GM18951 (cell line): ENCODE measurements at regions not wholly inside any gene's neighbourhood (a gene's known extent, or its start where the extent isn't known, plus 50 kb on each side); places are given as distances from the start of the nearest gene placed in this dataset.
"Not testable (repeated sequence)": the region's sequence is repeated elsewhere in the genome, so short reads cannot be mapped to it uniquely, and the experiment has no call there.

ENCODE experiments used
- POLR2A ChIP-seq: IDR thresholded peaks from 4 replicates; pipeline ENCODE4 v1.6.1; 2011; ENCODE audit warnings: mild to moderate bottlenecking; ENCODE audit not compliant: insufficient read length, insufficient read depth; ENCODE audit errors: extremely low read depth
- in situ Hi-C: fragments of 300-500 bp; cut with MboI; formaldehyde crosslinking; loops from one replicate; pipeline ENCODE4 v1.12.0; 2022; ENCODE audit warnings: low sequenced_read_pairs, mixed read lengths, inconsistent platforms; ENCODE audit not compliant: unreplicated experiment

DNA sequence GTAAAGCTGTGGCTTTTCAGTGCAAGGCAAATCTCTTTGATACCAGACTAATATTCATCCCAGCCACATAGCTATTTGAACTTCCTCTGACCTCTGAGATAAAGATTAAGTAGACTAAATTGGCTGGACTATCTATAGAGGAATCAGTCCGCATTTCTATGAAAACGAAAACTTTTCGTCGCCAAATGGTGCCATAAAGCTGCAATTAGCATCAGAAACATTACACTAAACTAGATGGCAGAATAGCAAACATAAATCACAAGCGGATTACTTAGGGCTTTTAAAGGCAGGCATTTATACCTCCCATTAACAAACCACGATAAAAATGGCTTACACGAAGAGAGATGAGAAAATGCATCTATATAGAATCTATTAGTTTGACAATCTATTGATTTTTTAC, 1009.7 kb upstream of the CDH6 start:
- no peak for TF ChIP-seq POLR2A
- in situ Hi-C loops, result no loop called here

DNA sequence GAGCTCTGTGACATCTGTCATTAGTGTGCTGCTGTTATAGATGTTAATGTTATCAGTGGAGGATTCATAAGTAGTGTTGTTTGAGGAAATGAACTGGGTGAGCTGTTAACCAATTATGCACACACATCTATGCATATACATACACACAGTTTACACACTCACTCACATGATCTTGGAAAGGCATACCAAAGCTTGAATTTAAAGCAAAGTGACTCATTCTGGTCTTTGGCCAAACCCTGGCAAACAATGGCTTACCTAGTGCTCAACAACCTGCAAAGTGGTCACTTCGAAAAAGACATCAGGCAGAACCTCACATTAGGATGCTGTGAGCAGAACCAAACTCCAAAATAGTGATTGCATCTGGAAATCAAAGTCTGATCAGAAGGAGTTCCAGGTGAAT, 1037.3 kb upstream of the CDH6 start:
- TF ChIP-seq POLR2A, result no peak
- in situ Hi-C loops, result no loop called here

DNA sequence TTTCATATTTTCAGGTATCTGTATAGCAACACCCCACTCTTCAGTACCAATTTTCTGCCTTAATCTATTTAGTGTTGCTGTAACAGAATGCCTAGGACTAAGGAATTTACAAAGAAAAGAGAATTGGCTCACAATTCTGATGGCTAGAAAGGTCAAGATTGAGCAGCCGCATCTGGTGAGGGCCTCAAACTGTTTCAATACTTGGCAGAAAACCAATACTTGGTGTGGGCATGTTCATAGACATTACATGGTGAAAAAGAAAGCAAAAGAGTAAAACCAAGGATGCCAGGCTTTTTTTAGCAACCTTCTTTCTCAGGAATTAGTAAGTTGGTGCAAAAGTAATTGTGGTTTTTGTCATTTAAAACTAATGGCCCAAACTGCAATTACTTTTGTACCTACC, 1041.1 kb upstream of the CDH6 start:
- TF ChIP-seq POLR2A, result no peak
- in situ Hi-C loops, result no loop called here

DNA sequence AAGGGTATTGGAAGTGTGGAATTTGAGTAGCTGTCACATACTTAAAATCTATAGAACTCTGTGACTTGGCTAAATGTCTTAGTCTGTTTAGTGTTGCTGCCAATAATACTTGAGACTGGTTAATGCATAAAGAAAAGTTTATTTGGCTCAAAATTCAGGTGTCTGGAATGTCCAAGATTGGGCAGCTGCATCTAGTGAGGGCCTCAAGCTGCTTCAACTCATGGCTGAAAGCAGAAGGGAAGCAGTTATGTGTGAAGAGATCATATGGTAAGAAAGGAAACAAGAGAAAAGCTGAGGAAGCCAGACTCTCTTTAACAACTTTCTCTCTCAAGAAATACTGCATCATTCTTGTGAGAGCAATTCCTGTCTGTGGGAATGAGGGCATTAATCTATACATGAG, 1043.3 kb upstream of the CDH6 start:
- no peak for TF ChIP-seq POLR2A
- in situ Hi-C loops, result no loop called here

DNA sequence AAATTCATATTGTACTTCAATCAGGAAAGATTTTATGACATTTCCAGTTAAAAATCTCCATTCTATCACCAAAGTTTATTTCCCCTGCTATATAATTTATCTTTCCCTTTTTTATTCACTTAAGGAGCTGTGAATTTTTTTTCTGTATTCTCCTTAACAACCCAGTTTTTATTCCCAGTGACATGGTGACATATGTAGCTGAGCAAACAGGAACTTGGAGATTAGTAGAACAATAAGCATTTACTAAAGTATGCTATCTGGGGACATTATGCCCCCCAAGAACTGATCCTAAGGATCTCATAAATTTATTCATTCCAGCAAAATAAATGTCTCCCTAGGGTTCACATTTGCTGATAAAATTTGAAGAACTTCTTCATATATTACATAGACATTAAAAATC, 1044.0 kb upstream of the CDH6 start:
- TF ChIP-seq POLR2A, result no peak
- in situ Hi-C loops, result no loop called here

DNA sequence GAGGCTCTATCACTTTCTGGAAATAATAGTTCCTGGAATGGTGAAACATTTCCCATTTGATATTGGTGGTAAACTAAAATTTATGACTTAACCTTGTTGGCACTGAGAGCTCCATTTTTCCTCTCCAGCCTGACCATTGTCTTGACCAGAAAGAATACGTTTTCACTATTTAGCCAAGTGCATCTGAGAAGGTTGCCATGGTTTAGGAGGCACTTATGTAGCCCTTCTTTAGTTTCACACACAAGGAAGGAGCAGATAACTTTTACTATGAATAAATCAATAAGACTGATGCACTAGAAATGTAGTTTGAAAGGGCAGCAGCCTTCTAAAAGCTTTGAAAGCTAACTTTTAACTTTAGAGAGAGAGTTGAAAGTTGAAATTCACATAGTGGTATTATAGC, 1045.5 kb upstream of the CDH6 start:
- no peak for TF ChIP-seq POLR2A
- in situ Hi-C loops, result no loop called here

DNA sequence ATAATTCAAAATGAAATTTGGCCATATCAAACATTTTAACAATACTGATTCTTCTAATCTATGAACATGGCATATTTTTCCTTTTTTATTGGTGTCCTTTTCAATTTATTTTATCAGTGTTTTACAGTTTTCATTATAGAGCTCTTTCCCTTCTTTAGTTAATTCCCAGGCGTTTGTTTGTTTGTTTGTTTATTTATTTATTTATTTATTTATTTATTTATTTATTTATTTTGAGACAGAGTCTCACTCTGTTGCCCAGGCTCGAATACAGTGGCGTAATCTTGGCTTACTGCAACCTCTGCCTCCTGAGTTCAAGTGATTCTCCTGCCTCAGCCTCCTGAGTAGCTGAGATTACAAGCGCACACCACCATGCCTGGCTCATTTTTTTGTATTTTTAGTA, 1049.4 kb upstream of the CDH6 start:
- in situ Hi-C loops, result not testable (repeated sequence)

DNA sequence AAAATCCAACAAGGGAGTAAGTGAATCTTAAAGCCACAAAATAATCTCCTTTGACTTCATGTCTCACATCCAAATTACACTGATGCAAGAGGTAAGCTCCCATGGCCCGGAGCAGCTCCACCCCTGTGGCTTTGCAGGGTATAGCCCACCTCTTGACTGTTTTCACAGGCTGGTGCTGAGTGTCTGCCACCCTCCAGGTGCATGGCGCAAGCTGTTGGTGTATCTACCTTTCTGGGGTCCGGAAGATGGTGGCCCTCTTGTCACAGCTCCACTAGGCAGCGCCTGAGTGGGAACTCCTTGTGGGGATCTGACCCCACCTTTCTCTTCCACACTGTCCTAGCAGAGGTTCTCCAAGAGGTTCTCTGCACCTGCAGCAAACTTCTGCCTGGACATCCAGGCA, 1051.1 kb upstream of the CDH6 start:
- no peak for TF ChIP-seq POLR2A
- in situ Hi-C loops, result no loop called here

DNA sequence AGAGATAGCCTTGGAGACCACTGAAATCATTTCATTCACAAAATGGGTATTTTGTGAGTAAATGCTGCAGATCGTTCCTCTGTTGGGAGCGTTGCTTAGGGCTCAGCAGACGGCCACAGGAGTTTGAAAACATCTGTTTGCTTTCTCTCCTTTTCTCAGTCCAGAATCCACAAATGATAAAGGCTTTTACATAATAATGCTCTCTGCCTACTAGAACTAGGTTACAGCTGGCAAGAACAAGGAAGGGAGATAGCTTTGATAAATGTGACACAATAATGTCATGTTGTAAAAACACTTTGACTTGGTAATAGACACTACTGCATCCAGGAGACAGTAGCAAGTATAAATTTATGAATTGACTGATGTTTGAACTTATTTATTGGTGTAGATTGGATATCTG, 1072.4 kb upstream of the CDH6 start:
- TF ChIP-seq POLR2A, result no peak
- in situ Hi-C loops, result no loop called here

DNA sequence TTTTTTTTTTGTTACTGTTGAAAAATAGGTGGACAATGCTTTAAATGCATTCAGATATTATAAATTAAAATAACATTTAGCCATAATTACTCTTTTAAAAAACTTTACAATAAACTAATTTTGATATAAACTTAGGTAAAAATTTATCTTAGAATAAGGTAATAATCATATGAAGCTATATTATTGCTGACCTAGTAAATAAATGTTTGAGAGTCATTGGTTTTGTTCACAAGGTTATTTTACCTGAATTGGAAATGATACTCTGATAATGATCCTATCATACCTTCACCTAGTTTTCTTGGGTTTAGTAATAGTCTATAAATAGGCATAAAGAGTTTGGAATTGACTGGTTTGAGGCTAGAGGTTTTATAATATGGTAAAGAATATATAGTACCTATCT, 1076.4 kb upstream of the CDH6 start:
- in situ Hi-C loops, result no loop called here
- no peak for TF ChIP-seq POLR2A

DNA sequence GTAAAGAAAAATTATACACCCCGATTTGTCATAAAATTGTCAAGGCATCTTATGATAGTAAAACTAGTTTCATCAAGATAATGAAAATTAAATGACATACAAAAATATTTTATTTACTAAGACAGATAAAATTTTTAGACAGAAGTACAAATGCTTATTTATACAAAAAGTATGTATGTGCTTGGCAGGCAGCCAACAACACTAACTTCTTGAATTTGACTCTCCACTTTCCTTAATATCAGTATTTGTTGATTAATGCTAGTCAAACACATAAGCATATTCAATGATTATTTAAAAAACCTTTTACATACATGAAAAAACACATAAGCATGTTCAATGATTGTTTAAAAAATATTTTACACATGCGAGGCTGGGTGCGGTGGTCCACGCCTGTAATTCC, 1079.9 kb upstream of the CDH6 start:
- in situ Hi-C loops, result no loop called here
- TF ChIP-seq POLR2A, result no peak

DNA sequence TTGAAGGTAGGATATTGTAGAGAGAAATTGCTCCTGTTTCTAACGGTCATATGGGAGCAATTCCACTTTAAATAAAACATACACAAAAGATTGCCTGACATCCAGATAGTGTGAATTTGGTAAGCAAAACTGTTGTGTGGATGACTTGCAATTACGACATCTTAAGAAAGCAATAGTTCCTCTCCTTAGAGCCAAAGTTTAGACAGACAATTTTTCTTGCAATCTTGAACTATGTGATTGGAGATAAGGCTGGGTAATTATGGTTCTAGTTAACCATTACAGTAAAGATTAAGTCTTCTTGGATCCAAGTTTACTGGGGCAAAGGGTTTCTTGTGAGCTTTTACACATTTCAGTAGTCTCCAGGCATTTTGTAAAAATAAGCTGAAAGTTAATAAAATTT, 1080.6 kb upstream of the CDH6 start:
- in situ Hi-C loops, result no loop called here
- TF ChIP-seq POLR2A, result no peak

DNA sequence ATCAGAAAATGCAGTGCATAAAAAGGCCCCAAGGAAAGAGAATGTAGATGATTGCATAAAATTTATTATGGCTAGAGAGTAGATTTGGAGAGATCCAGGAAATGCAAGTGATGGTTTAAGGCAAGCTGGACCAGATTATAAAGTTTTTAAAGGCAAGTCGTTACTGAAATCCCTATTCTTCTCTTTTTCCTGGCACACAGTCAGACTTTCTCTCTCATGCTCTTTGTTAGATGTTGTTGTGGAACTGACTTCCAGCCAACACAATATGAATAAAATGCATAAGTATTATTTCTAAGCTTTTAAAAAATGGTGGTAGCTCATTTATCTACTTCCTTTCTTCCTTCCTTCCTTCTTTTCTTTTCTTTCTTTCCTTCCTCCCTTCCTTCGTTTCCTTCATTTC, 1085.4 kb upstream of the CDH6 start:
- no peak for TF ChIP-seq POLR2A
- in situ Hi-C loops, result no loop called here

DNA sequence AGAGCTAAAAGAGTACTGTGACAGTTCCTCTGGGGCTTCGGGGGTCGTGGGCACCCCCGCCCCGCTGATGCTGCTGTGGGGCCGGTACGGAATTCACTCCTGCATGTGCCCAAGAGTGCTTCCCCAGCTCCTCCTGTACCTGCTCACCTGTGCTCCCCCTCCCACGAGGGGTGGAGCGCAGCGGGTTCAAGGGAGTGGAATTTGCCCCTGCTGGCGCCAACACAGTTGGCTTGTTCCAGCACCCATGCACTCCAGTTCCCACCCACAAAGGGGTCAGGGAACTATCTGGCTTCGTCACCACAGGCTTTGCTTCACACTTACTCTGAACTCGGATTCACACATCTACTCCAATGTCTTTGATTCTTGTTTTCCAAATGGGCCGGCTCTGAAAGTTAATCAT, 1086.9 kb upstream of the CDH6 start:
- no peak for TF ChIP-seq POLR2A
- in situ Hi-C loops, result no loop called here

DNA sequence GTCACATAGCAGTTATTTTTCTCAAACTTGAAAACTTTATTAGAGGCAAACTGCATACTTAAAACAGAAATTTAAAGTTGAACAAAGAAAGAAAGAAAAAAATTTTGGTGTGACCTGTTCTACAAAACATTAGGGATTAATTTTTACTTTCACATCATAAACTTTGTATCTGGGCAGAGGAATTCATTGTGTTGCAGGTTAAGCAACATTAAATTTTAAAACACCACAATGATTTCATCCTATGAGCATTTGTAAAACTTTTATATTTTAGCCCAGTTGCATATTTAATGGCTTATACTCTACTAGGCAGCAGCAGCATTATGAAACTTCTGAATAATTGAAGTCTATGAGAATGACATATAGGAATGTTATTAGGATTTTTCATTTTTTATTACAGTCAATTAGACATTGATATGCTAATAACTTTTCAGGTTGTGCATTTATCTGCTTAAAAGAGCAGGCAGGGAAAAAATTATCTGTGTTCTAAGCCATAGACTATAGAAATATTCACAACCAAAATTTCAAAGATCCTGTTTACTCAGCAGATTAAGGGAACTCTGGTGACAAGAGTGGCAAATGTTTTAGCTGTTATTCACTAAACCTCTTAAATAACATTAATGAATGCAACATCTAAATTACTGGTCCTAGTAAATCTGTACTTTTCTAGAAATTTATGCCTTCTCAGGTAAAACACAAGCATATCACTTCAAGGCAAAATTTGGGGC, 1088.5 kb upstream of the CDH6 start:
- no peak for TF ChIP-seq POLR2A
- in situ Hi-C loops, result no loop called here

DNA sequence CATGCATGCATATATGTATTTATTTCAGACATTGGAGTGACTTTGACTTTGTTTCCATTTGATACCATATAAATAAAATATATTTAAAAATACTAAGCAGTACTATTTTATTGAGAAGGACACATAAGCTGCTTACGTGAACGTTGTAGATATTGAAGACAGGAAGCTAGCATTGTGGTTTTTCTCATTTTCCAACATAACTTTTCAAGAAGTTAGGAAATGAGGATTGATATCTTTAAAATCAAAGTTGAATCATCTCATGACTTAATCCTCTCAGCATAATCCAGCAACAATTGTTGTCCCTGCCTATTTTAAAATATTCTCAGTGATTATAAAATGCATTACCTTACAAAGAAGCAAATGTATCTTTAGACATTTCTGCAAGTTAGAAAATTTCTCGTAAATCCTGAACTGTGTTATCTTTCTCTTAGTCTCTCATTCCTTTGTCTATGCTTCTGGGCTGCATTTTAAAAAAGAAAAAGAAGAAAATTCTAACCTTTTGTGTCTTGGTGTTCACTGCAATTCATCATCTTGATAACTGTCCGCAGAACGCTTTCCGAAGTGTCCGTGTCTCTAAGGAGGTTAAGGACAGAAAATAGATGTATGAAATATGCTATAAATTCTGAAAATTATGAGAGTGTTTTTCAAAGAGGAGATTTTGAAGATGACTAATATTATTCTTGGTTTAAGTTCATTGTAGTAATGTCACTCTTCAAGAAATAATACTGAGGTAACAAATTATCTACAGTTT, 1089.9 kb upstream of the CDH6 start:
- in situ Hi-C loops, result no loop called here
- no peak for TF ChIP-seq POLR2A
